Jurkat, Clone E6-1 (cell line): ENCODE measurements at regions not wholly inside any gene's neighbourhood (a gene's known extent, or its start where the extent isn't known, plus 50 kb on each side); places are given as distances from the start of the nearest gene placed in this dataset.
"Not testable (repeated sequence)": the region's sequence is repeated elsewhere in the genome, so short reads cannot be mapped to it uniquely, and the experiment has no call there.

ENCODE experiments used
- DNase-seq: peaks from one replicate; pipeline ENCODE4 v3.0.0-alpha.2; 2011; ENCODE audit warnings: low read depth, low spot score
- H3K4me3 ChIP-seq: 2 replicates; pipeline ENCODE4 v1.5.1; 2011; ENCODE audit warnings: mild to moderate bottlenecking, low read length, control low read depth, moderate library complexity

- H3K4me3 ChIP-seq = no peak overlapping the region
- DNase-seq = no peak
These were observed 135.9 kb downstream of the ITGB8 start for GRCh38 chr7:20466543-20467021.

- H3K4me3 ChIP-seq = no peak overlapping the region
- no peak for DNase-seq
These were observed 139.4 kb downstream of the ITGB8 start for GRCh38 chr7:20470082-20470481.

GRCh38 chr7:20470726-20471125, 140.0 kb downstream of the ITGB8 start:
- no peak for DNase-seq
- no peak overlapping the region for H3K4me3 ChIP-seq

GRCh38 chr7:20474249-20474648, 141.2 kb upstream of the ABCB5 start:
- no peak overlapping the region for H3K4me3 ChIP-seq
- no peak for DNase-seq

- no peak overlapping the region for H3K4me3 ChIP-seq
These were observed 139.7 kb upstream of the ABCB5 start for GRCh38 chr7:20475756-20476155.

GRCh38 chr7:20477067-20477466, 138.4 kb upstream of the ABCB5 start:
- H3K4me3 ChIP-seq = no peak overlapping the region
- DNase-seq = no peak

More at GRCh38 chr7:20475756-20476155, 139.7 kb upstream of the ABCB5 start:
- DNase-seq = no peak

- no peak overlapping the region for H3K4me3 ChIP-seq
- no peak for DNase-seq
These were observed 135.8 kb upstream of the ABCB5 start for GRCh38 chr7:20479706-20480105.

GRCh38 chr7:20482071-20482470, 133.4 kb upstream of the ABCB5 start:
- no peak for DNase-seq
- no peak overlapping the region for H3K4me3 ChIP-seq

GRCh38 chr7:20484356-20484755, 131.1 kb upstream of the ABCB5 start:
- DNase-seq = no peak

GRCh38 chr7:20488850-20489249, 126.6 kb upstream of the ABCB5 start:
- DNase-seq = no peak

More at GRCh38 chr7:20484356-20484755, 131.1 kb upstream of the ABCB5 start:
- no peak overlapping the region for H3K4me3 ChIP-seq

GRCh38 chr7:20491284-20491683, 124.2 kb upstream of the ABCB5 start:
- H3K4me3 ChIP-seq = no peak overlapping the region
- no peak for DNase-seq

More at GRCh38 chr7:20488850-20489249, 126.6 kb upstream of the ABCB5 start:
- no peak overlapping the region for H3K4me3 ChIP-seq

GRCh38 chr7:20494566-20494965, 120.9 kb upstream of the ABCB5 start:
- H3K4me3 ChIP-seq = no peak overlapping the region
- DNase-seq = no peak

- not testable (repeated sequence) for H3K4me3 ChIP-seq, DNase-seq
These were observed 114.0 kb upstream of the ABCB5 start for GRCh38 chr7:20501473-20501872.

- DNase-seq = no peak
- H3K4me3 ChIP-seq = no peak overlapping the region
These were observed 112.1 kb upstream of the ABCB5 start for GRCh38 chr7:20503278-20503950.

GRCh38 chr7:20504060-20504459, 111.4 kb upstream of the ABCB5 start:
- H3K4me3 ChIP-seq = no peak overlapping the region
- DNase-seq = no peak

- no peak overlapping the region for H3K4me3 ChIP-seq
These were observed 109.3 kb upstream of the ABCB5 start for GRCh38 chr7:20506175-20506574.

GRCh38 chr7:20507157-20507556, 108.3 kb upstream of the ABCB5 start:
- DNase-seq = no peak
- no peak overlapping the region for H3K4me3 ChIP-seq

More at GRCh38 chr7:20506175-20506574, 109.3 kb upstream of the ABCB5 start:
- DNase-seq = no peak

GRCh38 chr7:20508109-20508508, 107.4 kb upstream of the ABCB5 start:
- H3K4me3 ChIP-seq = no peak overlapping the region
- DNase-seq = no peak

GRCh38 chr7:20509892-20510572, 105.4 kb upstream of the ABCB5 start:
- DNase-seq = no peak
- no peak overlapping the region for H3K4me3 ChIP-seq

GRCh38 chr7:20510573-20510900, 104.9 kb upstream of the ABCB5 start:
- no peak for DNase-seq
- H3K4me3 ChIP-seq = no peak overlapping the region

GRCh38 chr7:20513341-20513740, 102.1 kb upstream of the ABCB5 start:
- peak; percentile 3 for DNase-seq
- H3K4me3 ChIP-seq = no peak overlapping the region
